ENCODE measurements at regions not wholly inside any gene's neighbourhood (a gene's known extent, or its start where the extent isn't known, plus 50 kb on each side); places are given as distances from the start of the nearest gene placed in this dataset.

DNA sequence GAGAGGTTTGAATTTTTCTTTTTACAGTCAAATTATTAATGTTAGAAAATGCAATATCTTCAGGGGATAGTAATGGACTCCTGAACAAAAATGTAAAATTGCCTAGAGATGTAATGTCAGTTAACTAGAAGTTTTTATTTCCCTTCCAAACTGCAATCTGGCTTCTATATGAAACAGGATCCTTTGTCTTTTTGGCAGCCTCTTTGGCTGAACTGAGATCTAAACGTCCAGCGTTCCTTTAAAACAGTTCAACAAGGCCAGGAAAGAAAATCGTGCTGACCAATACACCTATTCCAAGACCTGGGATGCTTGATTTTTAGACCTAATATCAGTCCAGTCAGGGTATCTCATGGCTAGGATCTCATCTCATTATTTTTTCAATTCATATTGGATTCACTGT, 245.5 kb downstream of the FIGN start:
- TF ChIP-seq, protein P1, sequence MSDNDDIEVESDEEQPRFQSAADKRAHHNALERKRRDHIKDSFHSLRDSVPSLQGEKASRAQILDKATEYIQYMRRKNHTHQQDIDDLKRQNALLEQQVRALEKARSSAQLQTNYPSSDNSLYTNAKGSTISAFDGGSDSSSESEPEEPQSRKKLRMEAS (CRISPR knock-in tag; IDR thresholded peaks at IDR 0.05): no peak
- TF ChIP-seq, protein P2, sequence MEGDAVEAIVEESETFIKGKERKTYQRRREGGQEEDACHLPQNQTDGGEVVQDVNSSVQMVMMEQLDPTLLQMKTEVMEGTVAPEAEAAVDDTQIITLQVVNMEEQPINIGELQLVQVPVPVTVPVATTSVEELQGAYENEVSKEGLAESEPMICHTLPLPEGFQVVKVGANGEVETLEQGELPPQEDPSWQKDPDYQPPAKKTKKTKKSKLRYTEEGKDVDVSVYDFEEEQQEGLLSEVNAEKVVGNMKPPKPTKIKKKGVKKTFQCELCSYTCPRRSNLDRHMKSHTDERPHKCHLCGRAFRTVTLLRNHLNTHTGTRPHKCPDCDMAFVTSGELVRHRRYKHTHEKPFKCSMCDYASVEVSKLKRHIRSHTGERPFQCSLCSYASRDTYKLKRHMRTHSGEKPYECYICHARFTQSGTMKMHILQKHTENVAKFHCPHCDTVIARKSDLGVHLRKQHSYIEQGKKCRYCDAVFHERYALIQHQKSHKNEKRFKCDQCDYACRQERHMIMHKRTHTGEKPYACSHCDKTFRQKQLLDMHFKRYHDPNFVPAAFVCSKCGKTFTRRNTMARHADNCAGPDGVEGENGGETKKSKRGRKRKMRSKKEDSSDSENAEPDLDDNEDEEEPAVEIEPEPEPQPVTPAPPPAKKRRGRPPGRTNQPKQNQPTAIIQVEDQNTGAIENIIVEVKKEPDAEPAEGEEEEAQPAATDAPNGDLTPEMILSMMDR (IDR thresholded peaks at IDR 0.05): no peak

All from WTC11 (cell line).